Kidney (tissue), 13 donors: ENCODE measurements at regions not wholly inside any gene's neighbourhood (a gene's known extent, or its start where the extent isn't known, plus 50 kb on each side); places are given as distances from the start of the nearest gene placed in this dataset.
"Not testable (repeated sequence)": the region's sequence is repeated elsewhere in the genome, so short reads cannot be mapped to it uniquely, and the experiment has no call there.

Experiments used
- DNase-seq, 5 donors: peaks; one replicate each; pipeline ENCODE4 v3.0.0-alpha.2; 2013 to 2020
- FAIRE-seq: peaks from 2 replicates; lab custom pipeline; 2012; peaks lifted over from hg19 to GRCh38; lab: Jason Lieb, UNC
- H3K27ac ChIP-seq, 2 donors: one replicate each; pipeline ENCODE4 v1.7.0; 2013; ENCODE audit warnings: low read depth in 2 of 2, low read length in 2 of 2, inconsistent platforms in 1 of 2
- H3K27me3 ChIP-seq: one replicate; pipeline ENCODE4 v1.7.1; 2013; ENCODE audit warnings: low read length, inconsistent platforms; ENCODE audit not compliant: control insufficient read depth, insufficient read depth
- H3K36me3 ChIP-seq, 3 donors: one replicate each; pipeline versions ENCODE4 v1.7.0 to v1.7.1; 2013; ENCODE audit warnings: low read length in 3 of 3, control low read depth in 1 of 3, inconsistent platforms in 1 of 3; ENCODE audit not compliant: insufficient read depth in 3 of 3, control insufficient read depth in 2 of 3
- H3K4me1 ChIP-seq, 3 donors: one replicate each; pipeline versions ENCODE4 v1.7.0 to v1.7.1; 2013; ENCODE audit warnings: low read length in 3 of 3, inconsistent platforms in 1 of 3, low read depth in 1 of 3; ENCODE audit not compliant: control insufficient read depth in 2 of 3, insufficient read depth in 2 of 3
- H3K4me3 ChIP-seq, 3 donors: one replicate each; pipeline versions ENCODE4 v1.7.0 to v1.8.1; 2013; ENCODE audit warnings: low read length in 3 of 3, control low read depth in 1 of 3, inconsistent platforms in 1 of 3
- H3K9ac ChIP-seq, 3 donors: one replicate each; pipeline versions ENCODE4 v1.7.0 to v1.7.1; 2013; ENCODE audit warnings: low read length in 3 of 3, control low read depth in 1 of 3, inconsistent platforms in 1 of 3
- H3K9me3 ChIP-seq, 3 donors: one replicate each; pipeline versions ENCODE4 v1.7.0 to v1.7.1; 2013; ENCODE audit warnings: low read length in 3 of 3, control low read depth in 1 of 3, inconsistent platforms in 1 of 3; ENCODE audit not compliant: control insufficient read depth in 2 of 3, insufficient read depth in 1 of 3
- CTCF ChIP-seq: IDR thresholded peaks from 3 replicates; pipeline ENCODE4 v1.5.1; 2012; ENCODE audit warnings: mild to moderate bottlenecking, moderate library complexity, borderline replicate concordance; ENCODE audit not compliant: insufficient read depth; ENCODE audit errors: extremely low read depth
- intact Hi-C: fragments of 100-400 bp; cut with DNase I; formaldehyde crosslinking; loops from one replicate; pipeline ENCODE4 v1.11.1; 2022
- donor health status: control.
- donor health status: control.
- donor health status: control.
- donor health status: control.
- donor health status: control.
- donor health status: DM: yes; HTN: yes; CAD: no.
- donor health status: Normal renal cell carcinoma (clear cell type).

DNA sequence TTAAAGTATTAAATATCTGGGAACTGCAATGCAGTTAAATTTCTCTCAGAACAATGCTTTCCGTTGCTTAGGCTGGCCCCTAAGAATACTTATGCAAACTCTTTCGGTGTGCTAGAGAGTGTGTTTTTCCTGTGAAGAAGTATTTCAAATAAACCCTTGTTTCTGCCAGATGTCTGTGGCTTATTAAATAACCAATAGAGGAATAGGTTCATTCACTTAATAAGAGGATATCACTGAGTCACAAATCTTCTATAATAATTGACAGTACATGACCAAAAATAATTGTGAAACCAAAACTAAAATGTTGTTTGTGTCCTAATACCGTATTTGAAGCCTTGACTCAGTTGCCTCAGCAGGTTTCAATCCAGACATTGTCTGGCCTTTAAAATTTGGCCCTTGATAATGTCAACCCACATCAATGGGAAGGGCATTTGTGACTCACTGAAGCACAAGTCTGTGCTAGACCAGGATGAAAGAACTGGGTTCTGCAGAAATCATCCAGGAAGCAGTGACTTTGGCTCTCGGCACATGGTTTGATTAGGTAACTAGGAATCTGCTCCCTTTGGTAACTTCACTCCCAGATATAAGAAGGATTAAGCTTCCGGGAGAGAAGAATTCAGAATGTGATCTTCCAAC is 104.2 kb upstream of the BARHL2 start:
- DNase-seq (no peak), FAIRE-seq (no peak)
- H3K4me3 ChIP-seq: no peak overlapping the region
- no peak overlapping the region for H3K9ac ChIP-seq
- H3K9me3 ChIP-seq: no peaks in the 10 kb centered on the region
- no peak for TF ChIP-seq CTCF
- intact Hi-C loops: no loop called here
- H3K27ac ChIP-seq: no peak overlapping the region
- no peaks in the 10 kb centered on the region for H3K4me1 ChIP-seq
- no peaks in the 10 kb centered on the region for H3K27me3 ChIP-seq
- H3K36me3 ChIP-seq: no peaks in the 10 kb centered on the region

DNA sequence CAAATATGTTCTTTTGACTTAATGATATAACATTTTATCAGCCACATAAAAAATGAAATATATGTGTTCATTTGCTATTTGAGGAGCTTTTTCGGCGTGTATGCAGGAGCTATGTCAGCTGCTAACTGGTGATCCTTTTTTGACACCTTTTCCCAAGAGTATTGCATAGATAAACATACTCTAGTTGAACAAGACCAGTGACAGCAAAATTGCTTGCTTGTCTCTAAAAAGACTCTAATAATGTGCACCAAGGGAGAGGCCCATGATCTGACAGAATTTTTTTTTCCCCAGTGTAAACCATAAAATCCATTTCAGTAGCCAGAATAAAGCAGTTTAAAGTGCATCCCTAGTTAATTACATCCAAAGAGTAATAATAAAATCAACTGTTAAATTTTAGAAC is 103.6 kb upstream of the BARHL2 start:
- H3K27ac ChIP-seq: no peak overlapping the region
- H3K9me3 ChIP-seq: no peaks in the 10 kb centered on the region
- no peaks in the 10 kb centered on the region for H3K27me3 ChIP-seq
- intact Hi-C loops: no loop called here
- no peak for TF ChIP-seq CTCF
- H3K4me3 ChIP-seq: no peak overlapping the region
- H3K9ac ChIP-seq: no peak overlapping the region
- peak in 1 of 5 donors; percentile 58 for DNase-seq
- no peaks in the 10 kb centered on the region for H3K4me1 ChIP-seq
- H3K36me3 ChIP-seq: no peaks in the 10 kb centered on the region
- no peak for FAIRE-seq

GRCh38 chr1:90817399-90817798 is 100.3 kb upstream of the BARHL2 start:
- no peak overlapping the region for H3K9ac ChIP-seq
- no peak overlapping the region for H3K27ac ChIP-seq
- H3K4me3 ChIP-seq: no peak overlapping the region
- FAIRE-seq (no peak), DNase-seq (no peak)
- H3K27me3 ChIP-seq: no peaks in the 10 kb centered on the region
- intact Hi-C loops: no loop called here
- no peaks in the 10 kb centered on the region for H3K4me1 ChIP-seq
- no peak for TF ChIP-seq CTCF
- H3K36me3 ChIP-seq: no peaks in the 10 kb centered on the region
- H3K9me3 ChIP-seq: no peaks in the 10 kb centered on the region

DNA sequence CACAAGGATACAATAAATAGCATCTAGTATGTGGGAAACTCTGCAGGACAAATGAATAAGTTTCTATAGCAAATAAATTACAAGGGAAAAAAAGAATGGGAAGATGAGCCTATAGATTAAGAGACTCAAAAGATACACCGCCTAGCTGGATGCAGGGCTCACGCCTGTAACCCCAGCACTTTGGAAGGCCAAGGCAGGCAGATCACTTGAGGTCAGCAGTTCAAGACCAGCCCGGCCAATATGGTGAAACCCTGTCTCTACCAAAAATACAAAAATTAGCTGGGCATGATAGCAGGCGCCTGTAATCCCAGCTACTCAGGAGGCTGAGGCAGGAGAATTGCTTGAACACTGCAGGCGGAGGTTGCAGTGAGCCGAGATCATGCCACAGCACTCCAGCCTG is 95.1 kb upstream of the BARHL2 start:
- DNase-seq, H3K9ac ChIP-seq, H3K4me1 ChIP-seq, H3K4me3 ChIP-seq, H3K9me3 ChIP-seq, intact Hi-C loops, H3K27me3 ChIP-seq, H3K36me3 ChIP-seq, H3K27ac ChIP-seq, FAIRE-seq: not testable (repeated sequence)

DNA sequence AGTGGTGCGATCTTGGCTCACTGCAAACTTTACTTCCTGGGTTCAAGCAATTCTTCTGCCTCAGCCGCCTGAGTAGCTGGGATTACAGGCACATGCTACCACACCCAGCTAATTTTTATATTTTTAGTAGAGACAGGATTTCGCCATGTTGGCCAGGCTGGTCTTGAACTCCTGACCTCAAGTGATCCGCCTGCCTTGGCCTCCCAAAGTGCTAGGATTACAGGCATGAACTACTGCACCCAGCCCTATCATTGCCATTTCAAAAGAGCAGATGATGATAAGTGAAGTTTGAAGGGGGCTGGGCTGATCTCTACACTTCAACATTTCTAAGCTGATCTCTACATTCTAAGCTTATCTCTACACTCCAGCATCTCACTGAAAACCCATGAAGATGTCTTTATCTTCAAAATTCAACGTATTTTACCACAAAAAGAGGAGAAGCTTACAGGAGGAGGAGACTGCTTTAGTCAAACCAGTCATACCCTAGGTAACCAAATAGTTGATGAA is 94.4 kb upstream of the BARHL2 start:
- H3K36me3 ChIP-seq, H3K4me1 ChIP-seq, H3K9me3 ChIP-seq, intact Hi-C loops, DNase-seq, H3K4me3 ChIP-seq, FAIRE-seq, H3K9ac ChIP-seq, H3K27me3 ChIP-seq, H3K27ac ChIP-seq: not testable (repeated sequence)
